KMS-11 (cell line): ENCODE measurements at regions not wholly inside any gene's neighbourhood (a gene's known extent, or its start where the extent isn't known, plus 50 kb on each side); places are given as distances from the start of the nearest gene placed in this dataset.
"Not testable (repeated sequence)": the region's sequence is repeated elsewhere in the genome, so short reads cannot be mapped to it uniquely, and the experiment has no call there.

Experiments used
- H2AFZ ChIP-seq: fragments of 200-600 bp; sonication (generic); 2 replicates; pipeline ENCODE4 v1.6.1; 2016; ENCODE audit warnings: antibody characterized with exemption, mixed run types, low read depth
- H3K27ac ChIP-seq: fragments of 200-600 bp; sonication (generic); 2 replicates; pipeline ENCODE4 v1.6.1; 2016; ENCODE audit warnings: mild to moderate bottlenecking, mixed run types
- H3K27me3 ChIP-seq: fragments of 200-600 bp; sonication (generic); 2 replicates; pipeline ENCODE4 v1.6.1; 2017; ENCODE audit warnings: mild to moderate bottlenecking, low read depth, mixed run types, moderate library complexity; ENCODE audit not compliant: insufficient read depth
- H3K36me3 ChIP-seq: fragments of 200-600 bp; sonication (generic); 2 replicates; pipeline ENCODE4 v1.6.1; 2017; ENCODE audit warnings: mild to moderate bottlenecking, mixed run types; ENCODE audit not compliant: insufficient read depth
- H3K4me1 ChIP-seq: fragments of 200-600 bp; sonication (generic); 2 replicates; pipeline ENCODE4 v1.6.1; 2016; ENCODE audit warnings: mild to moderate bottlenecking, low read depth, mixed run types; ENCODE audit not compliant: poor library complexity, severe bottlenecking
- H3K4me2 ChIP-seq: fragments of 200-600 bp; sonication (generic); 2 replicates; pipeline ENCODE4 v1.7.0; 2016; ENCODE audit warnings: mild to moderate bottlenecking, mixed run types
- H3K4me3 ChIP-seq: fragments of 200-600 bp; sonication (generic); IDR thresholded peaks from 2 replicates; pipeline ENCODE4 v1.6.1; 2017; ENCODE audit warnings: low read depth, low read length, mixed read lengths; ENCODE audit not compliant: insufficient read depth
- H3K79me2 ChIP-seq: fragments of 200-600 bp; sonication (generic); 2 replicates; pipeline ENCODE4 v1.6.1; 2016; ENCODE audit warnings: low read depth, mixed run types; ENCODE audit not compliant: insufficient read depth
- H3K9ac ChIP-seq: fragments of 200-600 bp; sonication (generic); 2 replicates; pipeline ENCODE4 v1.6.1; 2016; ENCODE audit warnings: mild to moderate bottlenecking, mixed run types
- H4K20me1 ChIP-seq: fragments of 200-600 bp; sonication (generic); 2 replicates; pipeline ENCODE4 v1.6.1; 2016; ENCODE audit warnings: mild to moderate bottlenecking, mixed run types; ENCODE audit not compliant: insufficient read depth
- TF ChIP-seq, protein P1 (sequence below): fragments of 200-600 bp; sonication (generic); conservative IDR thresholded peaks from 2 replicates; pipeline ENCODE4 v1.6.1; 2017; ENCODE audit warnings: low read depth, mild to moderate bottlenecking, antibody characterized with exemption, low read length, moderate library complexity, mixed read lengths

DNA sequence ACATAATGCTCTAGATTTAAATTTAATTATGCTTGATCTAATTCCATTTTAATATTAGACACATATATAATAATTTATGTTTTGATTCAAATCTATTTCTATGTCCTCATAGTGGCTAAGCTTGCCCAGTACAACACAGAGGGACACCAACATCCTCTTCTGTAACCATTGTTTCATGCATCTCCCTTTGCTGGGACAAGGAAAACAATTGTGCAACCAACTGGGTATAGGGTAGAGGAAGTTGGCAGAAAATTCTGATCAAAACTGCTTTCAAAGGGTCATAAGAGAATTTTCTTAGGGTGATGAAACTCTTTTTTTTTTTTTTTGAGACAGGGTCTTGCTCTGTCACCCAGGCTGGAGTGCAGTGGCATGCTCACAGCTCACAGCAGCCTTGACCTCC, 121.4 kb upstream of the SGO1 start:
- H3K4me1 ChIP-seq, result no peaks in the 10 kb centered on the region
- no peak overlapping the region for H3K4me3 ChIP-seq
- no peaks in the 10 kb centered on the region for H3K79me2 ChIP-seq
- no peak overlapping the region for H2AFZ ChIP-seq
- TF ChIP-seq, protein P1, sequence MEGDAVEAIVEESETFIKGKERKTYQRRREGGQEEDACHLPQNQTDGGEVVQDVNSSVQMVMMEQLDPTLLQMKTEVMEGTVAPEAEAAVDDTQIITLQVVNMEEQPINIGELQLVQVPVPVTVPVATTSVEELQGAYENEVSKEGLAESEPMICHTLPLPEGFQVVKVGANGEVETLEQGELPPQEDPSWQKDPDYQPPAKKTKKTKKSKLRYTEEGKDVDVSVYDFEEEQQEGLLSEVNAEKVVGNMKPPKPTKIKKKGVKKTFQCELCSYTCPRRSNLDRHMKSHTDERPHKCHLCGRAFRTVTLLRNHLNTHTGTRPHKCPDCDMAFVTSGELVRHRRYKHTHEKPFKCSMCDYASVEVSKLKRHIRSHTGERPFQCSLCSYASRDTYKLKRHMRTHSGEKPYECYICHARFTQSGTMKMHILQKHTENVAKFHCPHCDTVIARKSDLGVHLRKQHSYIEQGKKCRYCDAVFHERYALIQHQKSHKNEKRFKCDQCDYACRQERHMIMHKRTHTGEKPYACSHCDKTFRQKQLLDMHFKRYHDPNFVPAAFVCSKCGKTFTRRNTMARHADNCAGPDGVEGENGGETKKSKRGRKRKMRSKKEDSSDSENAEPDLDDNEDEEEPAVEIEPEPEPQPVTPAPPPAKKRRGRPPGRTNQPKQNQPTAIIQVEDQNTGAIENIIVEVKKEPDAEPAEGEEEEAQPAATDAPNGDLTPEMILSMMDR, result no peak
- no peaks in the 10 kb centered on the region for H3K27me3 ChIP-seq
- H3K36me3 ChIP-seq, result no peaks in the 10 kb centered on the region
- H4K20me1 ChIP-seq, result no peaks in the 10 kb centered on the region
- H3K4me2 ChIP-seq, result no peak overlapping the region
- H3K27ac ChIP-seq, result no peak overlapping the region
- no peak overlapping the region for H3K9ac ChIP-seq

DNA sequence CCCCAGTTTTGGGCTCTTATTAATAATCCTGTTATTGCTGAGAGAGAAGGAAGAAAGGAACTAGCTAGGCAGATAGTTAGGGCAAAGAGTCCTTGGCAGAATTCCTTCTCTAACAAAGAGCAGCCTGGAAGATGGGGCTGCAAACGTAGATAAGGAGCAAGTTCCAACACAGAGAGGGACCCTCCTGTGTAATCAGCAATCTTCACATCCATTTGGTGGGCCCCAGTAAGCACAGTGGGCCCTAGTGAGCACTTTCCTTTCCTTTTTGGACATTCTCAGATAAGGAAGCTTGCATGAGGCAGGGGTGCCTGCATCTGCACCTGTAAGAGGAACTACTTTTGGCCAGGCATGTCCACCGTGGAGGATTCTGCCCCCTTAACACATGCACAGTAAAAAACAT, 119.6 kb upstream of the SGO1 start:
- TF ChIP-seq, protein P1, result no peak
- Histone ChIP-seq H4K20me1 (no peaks in the 10 kb centered on the region), H3K79me2 (no peaks in the 10 kb centered on the region), H3K27ac (no peak overlapping the region), H3K4me2 (no peak overlapping the region), H3K27me3 (no peaks in the 10 kb centered on the region), H2AFZ (no peak overlapping the region), H3K9ac (no peak overlapping the region), H3K36me3 (no peaks in the 10 kb centered on the region), H3K4me1 (no peaks in the 10 kb centered on the region), H3K4me3 (no peak overlapping the region)

DNA sequence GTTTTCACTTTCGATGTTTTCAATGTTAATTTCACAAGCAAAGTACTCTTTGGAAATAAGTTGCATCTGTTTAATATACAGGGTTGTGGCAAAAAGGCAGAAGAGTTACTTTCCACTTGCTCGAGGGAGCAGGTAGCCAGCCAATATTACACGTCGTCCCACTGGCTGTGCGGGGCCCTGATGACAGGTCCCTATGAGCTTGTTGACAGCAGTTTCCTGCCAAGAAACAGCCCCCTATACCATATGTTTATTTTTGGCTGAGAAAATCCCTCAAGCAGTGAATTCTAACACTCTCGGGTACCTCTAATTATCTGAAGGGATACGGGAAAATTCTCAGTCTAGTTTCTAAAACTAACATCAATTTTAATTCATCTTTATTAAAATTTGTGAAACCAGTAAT, 116.8 kb upstream of the SGO1 start:
- TF ChIP-seq, protein P1, result no peak
- Histone ChIP-seq H3K4me2 (no peak overlapping the region), H3K4me3 (no peak overlapping the region), H3K79me2 (no peaks in the 10 kb centered on the region), H3K27me3 (no peaks in the 10 kb centered on the region), H3K27ac (no peak overlapping the region), H3K4me1 (no peaks in the 10 kb centered on the region), H2AFZ (no peak overlapping the region), H3K36me3 (no peaks in the 10 kb centered on the region), H4K20me1 (no peaks in the 10 kb centered on the region), H3K9ac (no peak overlapping the region)

DNA sequence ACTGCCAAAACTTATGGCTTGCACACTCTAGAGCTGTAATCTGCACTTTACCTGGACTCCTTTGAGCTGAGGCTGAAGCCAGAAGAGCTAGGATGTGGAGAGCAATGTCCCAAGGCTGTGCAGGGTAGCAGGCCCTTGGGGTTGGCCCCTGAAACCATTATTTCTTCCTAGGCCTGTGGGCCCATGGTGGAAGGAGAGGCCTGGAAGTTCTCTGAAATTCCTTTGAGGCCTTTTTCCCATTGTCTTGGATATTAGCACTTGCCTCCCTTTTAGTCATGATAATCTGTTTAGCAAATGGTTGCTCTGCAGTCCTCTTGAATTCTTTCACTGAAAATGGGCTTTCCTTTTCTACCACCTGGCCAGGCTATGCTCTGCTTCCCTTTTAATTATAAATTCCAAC, 102.0 kb upstream of the SGO1 start:
- no peaks in the 10 kb centered on the region for H3K79me2 ChIP-seq
- H3K36me3 ChIP-seq, result no peaks in the 10 kb centered on the region
- H3K27me3 ChIP-seq, result no peaks in the 10 kb centered on the region
- no peak overlapping the region for H3K4me3 ChIP-seq
- no peak overlapping the region for H2AFZ ChIP-seq
- TF ChIP-seq, protein P1, result no peak
- H4K20me1 ChIP-seq, result no peaks in the 10 kb centered on the region
- H3K4me1 ChIP-seq, result no peaks in the 10 kb centered on the region
- no peak overlapping the region for H3K27ac ChIP-seq
- H3K4me2 ChIP-seq, result no peak overlapping the region
- no peak overlapping the region for H3K9ac ChIP-seq

DNA sequence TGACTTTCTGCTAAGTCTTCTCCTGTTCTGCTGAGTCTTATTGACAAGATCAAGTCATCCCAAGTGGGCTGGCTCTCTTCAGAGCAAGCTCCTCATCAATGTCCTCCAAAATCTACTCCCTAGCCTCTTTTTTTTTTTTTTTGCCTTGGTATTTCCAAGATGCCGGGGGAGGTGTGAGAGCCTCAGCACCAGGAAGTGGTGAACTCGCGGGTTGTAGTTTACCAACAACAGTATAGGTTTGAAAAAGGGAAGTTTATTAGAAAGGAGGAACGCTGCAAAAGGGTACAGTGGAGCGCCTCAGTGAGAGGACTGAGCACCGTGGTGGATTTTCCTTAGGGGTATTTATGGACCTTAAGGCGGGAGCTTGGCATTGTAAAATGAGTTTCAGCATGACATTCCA, 94.3 kb upstream of the SGO1 start:
- Histone ChIP-seq H3K27ac (no peak overlapping the region), H3K36me3 (no peaks in the 10 kb centered on the region), H3K79me2 (no peaks in the 10 kb centered on the region), H4K20me1 (no peaks in the 10 kb centered on the region), H3K4me1 (no peaks in the 10 kb centered on the region), H3K4me2 (no peak overlapping the region), H2AFZ (no peak overlapping the region), H3K9ac (no peak overlapping the region), H3K27me3 (no peaks in the 10 kb centered on the region), H3K4me3 (no peak overlapping the region)
- TF ChIP-seq, protein P1, result no peak

DNA sequence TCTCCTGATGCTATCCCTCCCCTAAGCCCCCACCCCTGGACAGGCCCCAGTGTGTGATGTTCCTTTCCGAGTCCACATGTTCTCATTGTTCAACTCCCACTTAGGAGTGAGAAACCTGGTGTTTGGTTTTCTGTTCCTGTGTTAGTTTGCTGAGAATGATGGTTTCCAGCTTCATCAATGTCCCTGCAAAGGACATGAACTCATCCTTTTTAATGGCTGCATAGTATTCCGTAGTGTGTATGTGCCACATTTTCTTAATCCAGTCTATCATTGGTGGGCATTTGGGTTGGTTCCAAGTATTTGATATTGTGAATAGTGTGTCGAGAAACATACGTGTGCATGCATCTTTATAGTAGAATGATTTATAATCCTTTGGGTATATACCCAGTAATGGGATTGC, 80.0 kb upstream of the SGO1 start:
- not testable (repeated sequence) for H3K36me3 ChIP-seq, H3K9ac ChIP-seq, H3K27me3 ChIP-seq, H3K4me3 ChIP-seq, H4K20me1 ChIP-seq, H3K4me1 ChIP-seq, H3K27ac ChIP-seq, H3K4me2 ChIP-seq, H3K79me2 ChIP-seq, H2AFZ ChIP-seq
